ENCODE measurements at regions not wholly inside any gene's neighbourhood (a gene's known extent, or its start where the extent isn't known, plus 50 kb on each side); places are given as distances from the start of the nearest gene placed in this dataset.

DNA sequence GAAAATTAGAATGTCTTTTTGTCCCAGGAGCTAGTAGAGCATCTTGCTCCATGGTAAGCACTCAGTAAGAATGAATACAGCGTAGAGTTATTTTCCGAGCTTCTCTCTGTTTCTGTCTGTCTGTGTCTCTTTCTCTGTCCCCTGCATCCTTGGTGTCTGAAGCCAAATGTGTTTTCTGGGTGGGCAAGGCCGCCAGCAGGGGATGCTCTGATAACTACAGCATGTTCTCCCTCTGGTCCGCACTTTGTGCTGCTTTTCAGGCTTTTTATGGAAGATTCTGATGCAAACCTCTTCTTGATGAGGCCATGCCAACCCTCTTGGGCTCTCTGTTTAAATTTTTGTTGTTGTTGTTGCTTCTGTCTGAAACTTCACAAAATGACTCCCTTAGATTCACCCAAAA is 142.8 kb upstream of the UBL3 start:
- no peak overlapping the region for H3K4ac ChIP-seq (ENCODE audit: low read length)
- H2BK120ac ChIP-seq (ENCODE audit: low read depth, low read length), result no peak overlapping the region
- H2AFZ ChIP-seq (ENCODE audit: low read length), result no peak overlapping the region
- no peaks in the 10 kb centered on the region for H3K9me3 ChIP-seq (replicated peaks in 1 of 2; ENCODE audit: control insufficient read depth in 2 of 2, insufficient read depth in 1 of 2, low read depth in 1 of 2, low read length in 2 of 2)
- no peak overlapping the region for H2BK12ac ChIP-seq (ENCODE audit: low read length)
- H4K8ac ChIP-seq (ENCODE audit: low read depth, low read length), result no peak overlapping the region
- H3K36me3 ChIP-seq (replicated peaks in 1 of 2; ENCODE audit: control insufficient read depth in 2 of 2, insufficient read depth in 2 of 2, low read length in 2 of 2), result no peaks in the 10 kb centered on the region
- H3K4me1 ChIP-seq (ENCODE audit: control insufficient read depth in 2 of 2, insufficient read depth in 1 of 2, low read depth in 1 of 2, low read length in 2 of 2), result peaks cover 0 to 2% of the 10 kb centered on the region in 2 donors
- no peak overlapping the region for H3K4me3 ChIP-seq (ENCODE audit: low read length in 2 of 2)
- no peak overlapping the region for H3K4me2 ChIP-seq (ENCODE audit: insufficient read depth, low read length, poor library complexity, severe bottlenecking)
- H3K18ac ChIP-seq (ENCODE audit: low read length), result no peak overlapping the region
- no peak overlapping the region for H3K27ac ChIP-seq (replicated peaks; ENCODE audit: low read length)
- no peak for DNase-seq (ENCODE audit: low spot score)
- H2BK15ac ChIP-seq (ENCODE audit: low read length), result no peak overlapping the region
- no peak overlapping the region for H3K14ac ChIP-seq (ENCODE audit: low read length)
- no peaks in the 10 kb centered on the region for H3K27me3 ChIP-seq (ENCODE audit: control insufficient read depth in 3 of 3, insufficient read depth in 3 of 3, low read depth in 1 of 3, low read length in 3 of 3)
- H4K91ac ChIP-seq (ENCODE audit: low read depth, low read length, poor library complexity), result no peak overlapping the region
- no CpG with 5 or more reads among the region's 4 CpGs for WGBS, 2 donors (ENCODE audit: extremely low coverage in 2 of 2, insufficient read length in 2 of 2, insufficient replicate concordance in 1 of 2)
- no peaks in the 10 kb centered on the region for H3K79me1 ChIP-seq (ENCODE audit: low read depth, low read length)
- no peak overlapping the region for H3K23ac ChIP-seq (ENCODE audit: low read depth, low read length, poor library complexity)
- no peak overlapping the region for H2BK5ac ChIP-seq (ENCODE audit: low read length)
- H3K9ac ChIP-seq (ENCODE audit: low read depth, low read length, poor library complexity), result no peak overlapping the region
- H2AK5ac ChIP-seq (ENCODE audit: low read depth, low read length), result no peak overlapping the region

DNA sequence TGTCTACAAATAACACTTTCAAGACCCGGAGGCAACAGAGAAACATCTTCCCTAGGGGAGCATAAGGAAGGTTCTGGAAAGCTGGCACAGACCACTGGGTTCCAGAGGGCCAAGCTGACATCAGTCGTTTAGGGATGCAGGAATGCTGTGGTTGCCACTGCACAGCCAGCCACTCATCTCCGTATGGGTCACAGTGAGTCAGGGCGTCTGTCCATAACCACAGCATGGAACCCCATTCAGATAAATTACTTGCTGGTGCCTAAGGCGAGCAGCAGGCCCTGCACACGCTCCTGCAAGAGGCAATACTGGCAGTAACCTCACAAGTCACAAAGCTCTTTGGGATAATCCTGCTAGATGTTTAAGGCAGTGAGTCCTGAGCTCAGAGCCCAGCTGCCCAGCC is 140.9 kb upstream of the UBL3 start:
- no peak overlapping the region for H2BK15ac ChIP-seq (ENCODE audit: low read length)
- H3K4me1 ChIP-seq (ENCODE audit: control insufficient read depth in 2 of 2, insufficient read depth in 1 of 2, low read depth in 1 of 2, low read length in 2 of 2), result peaks cover 0 to 2% of the 10 kb centered on the region in 2 donors
- H4K91ac ChIP-seq (ENCODE audit: low read depth, low read length, poor library complexity), result peak overlapping the region; percentile 11
- no peak overlapping the region for H4K8ac ChIP-seq (ENCODE audit: low read depth, low read length)
- no peaks in the 10 kb centered on the region for H3K9me3 ChIP-seq (replicated peaks in 1 of 2; ENCODE audit: control insufficient read depth in 2 of 2, insufficient read depth in 1 of 2, low read depth in 1 of 2, low read length in 2 of 2)
- H3K27ac ChIP-seq (replicated peaks; ENCODE audit: low read length), result no peak overlapping the region
- H2BK5ac ChIP-seq (ENCODE audit: low read length), result no peak overlapping the region
- peak overlapping the region; percentile 23 for H3K18ac ChIP-seq (ENCODE audit: low read length)
- no peak overlapping the region for H2AFZ ChIP-seq (ENCODE audit: low read length)
- no peak overlapping the region for H2BK12ac ChIP-seq (ENCODE audit: low read length)
- WGBS, 2 donors (ENCODE audit: extremely low coverage in 2 of 2, insufficient read length in 2 of 2, insufficient replicate concordance in 1 of 2), result no CpG with 5 or more reads among the region's 6 CpGs
- H3K4me3 ChIP-seq (ENCODE audit: low read length in 2 of 2), result no peak overlapping the region
- H3K79me1 ChIP-seq (ENCODE audit: low read depth, low read length), result no peaks in the 10 kb centered on the region
- no peak overlapping the region for H3K23ac ChIP-seq (ENCODE audit: low read depth, low read length, poor library complexity)
- H3K27me3 ChIP-seq (ENCODE audit: control insufficient read depth in 3 of 3, insufficient read depth in 3 of 3, low read depth in 1 of 3, low read length in 3 of 3), result no peaks in the 10 kb centered on the region
- H2AK5ac ChIP-seq (ENCODE audit: low read depth, low read length), result no peak overlapping the region
- H3K9ac ChIP-seq (ENCODE audit: low read depth, low read length, poor library complexity), result no peak overlapping the region
- no peaks in the 10 kb centered on the region for H3K36me3 ChIP-seq (replicated peaks in 1 of 2; ENCODE audit: control insufficient read depth in 2 of 2, insufficient read depth in 2 of 2, low read length in 2 of 2)
- H3K4me2 ChIP-seq (ENCODE audit: insufficient read depth, low read length, poor library complexity, severe bottlenecking), result no peak overlapping the region
- H2BK120ac ChIP-seq (ENCODE audit: low read depth, low read length), result no peak overlapping the region
- DNase-seq (ENCODE audit: low spot score), result no peak
- no peak overlapping the region for H3K4ac ChIP-seq (ENCODE audit: low read length)
- H3K14ac ChIP-seq (ENCODE audit: low read length), result peak overlapping the region; percentile 26

DNA sequence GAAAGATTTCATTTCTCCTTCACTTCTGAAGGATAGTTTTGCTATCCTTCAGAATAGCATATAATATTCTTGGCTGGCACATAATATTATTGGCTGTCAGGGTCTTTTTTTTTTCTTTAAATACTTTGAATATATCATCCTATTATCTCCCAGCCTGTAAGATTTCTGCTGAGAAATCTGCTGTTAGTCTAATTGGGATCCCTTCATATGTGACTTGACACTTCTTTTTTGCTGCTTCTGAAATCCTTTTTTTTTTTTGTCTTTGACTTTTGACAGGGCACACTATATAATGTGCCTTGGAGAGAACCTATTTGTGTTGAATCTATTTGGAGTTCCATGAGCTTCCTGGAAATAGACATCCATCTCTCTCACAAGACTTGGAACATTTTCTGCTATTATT is 136.9 kb upstream of the UBL3 start:
- DNase-seq (ENCODE audit: low spot score), result no peak
- Histone ChIP-seq H3K27ac (replicated peaks; ENCODE audit: low read length) (no peak overlapping the region), H2BK120ac (ENCODE audit: low read depth, low read length) (no peak overlapping the region), H4K8ac (ENCODE audit: low read depth, low read length) (no peak overlapping the region), H2AFZ (ENCODE audit: low read length) (no peak overlapping the region), H2BK15ac (ENCODE audit: low read length) (no peak overlapping the region), H3K79me1 (ENCODE audit: low read depth, low read length) (no peaks in the 10 kb centered on the region), H3K27me3 (ENCODE audit: control insufficient read depth in 3 of 3, insufficient read depth in 3 of 3, low read depth in 1 of 3, low read length in 3 of 3) (no peaks in the 10 kb centered on the region), H3K4me2 (ENCODE audit: insufficient read depth, low read length, poor library complexity, severe bottlenecking) (no peak overlapping the region), H3K9me3 (replicated peaks in 1 of 2; ENCODE audit: control insufficient read depth in 2 of 2, insufficient read depth in 1 of 2, low read depth in 1 of 2, low read length in 2 of 2) (no peaks in the 10 kb centered on the region), H3K23ac (ENCODE audit: low read depth, low read length, poor library complexity) (no peak overlapping the region), H3K9ac (ENCODE audit: low read depth, low read length, poor library complexity) (no peak overlapping the region), H4K91ac (ENCODE audit: low read depth, low read length, poor library complexity) (no peak overlapping the region), H3K4ac (ENCODE audit: low read length) (no peak overlapping the region), H2AK5ac (ENCODE audit: low read depth, low read length) (no peak overlapping the region), H3K36me3 (replicated peaks in 1 of 2; ENCODE audit: control insufficient read depth in 2 of 2, insufficient read depth in 2 of 2, low read length in 2 of 2) (no peaks in the 10 kb centered on the region), H3K18ac (ENCODE audit: low read length) (no peak overlapping the region), H3K4me3 (ENCODE audit: low read length in 2 of 2) (no peak overlapping the region), H2BK5ac (ENCODE audit: low read length) (no peak overlapping the region), H3K14ac (ENCODE audit: low read length) (no peak overlapping the region), H3K4me1 (ENCODE audit: control insufficient read depth in 2 of 2, insufficient read depth in 1 of 2, low read depth in 1 of 2, low read length in 2 of 2) (no peaks in the 10 kb centered on the region), H2BK12ac (ENCODE audit: low read length) (no peak overlapping the region)

DNA sequence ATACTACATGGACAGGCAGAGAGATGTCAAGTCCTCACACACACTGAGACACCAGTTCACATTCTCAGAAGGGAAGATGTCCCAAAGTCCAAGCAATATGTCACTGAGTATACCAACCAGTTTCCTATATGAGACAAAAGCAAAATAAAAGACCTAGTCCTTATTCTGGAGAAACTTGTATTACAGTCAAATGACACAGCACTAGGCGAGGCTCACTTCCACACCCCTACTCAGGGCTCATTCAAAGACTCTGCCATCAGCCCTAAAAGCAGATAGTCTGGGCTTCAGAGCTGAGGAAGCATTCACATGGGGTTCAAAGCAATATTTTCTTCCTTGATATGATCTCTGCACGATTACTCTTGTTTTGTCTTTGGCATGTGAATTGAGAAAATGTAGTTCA is 129.9 kb upstream of the UBL3 start:
- Histone ChIP-seq H4K8ac (ENCODE audit: low read depth, low read length) (no peak overlapping the region), H2AK5ac (ENCODE audit: low read depth, low read length) (no peak overlapping the region), H3K18ac (ENCODE audit: low read length) (no peak overlapping the region), H3K14ac (ENCODE audit: low read length) (no peak overlapping the region), H3K27me3 (ENCODE audit: control insufficient read depth in 3 of 3, insufficient read depth in 3 of 3, low read depth in 1 of 3, low read length in 3 of 3) (no peaks in the 10 kb centered on the region), H3K4ac (ENCODE audit: low read length) (no peak overlapping the region), H3K27ac (replicated peaks; ENCODE audit: low read length) (no peak overlapping the region), H3K36me3 (replicated peaks in 1 of 2; ENCODE audit: control insufficient read depth in 2 of 2, insufficient read depth in 2 of 2, low read length in 2 of 2) (no peaks in the 10 kb centered on the region), H3K4me1 (ENCODE audit: control insufficient read depth in 2 of 2, insufficient read depth in 1 of 2, low read depth in 1 of 2, low read length in 2 of 2) (no peaks in the 10 kb centered on the region), H4K91ac (ENCODE audit: low read depth, low read length, poor library complexity) (no peak overlapping the region), H3K9me3 (replicated peaks in 1 of 2; ENCODE audit: control insufficient read depth in 2 of 2, insufficient read depth in 1 of 2, low read depth in 1 of 2, low read length in 2 of 2) (peaks cover 0 to 6% of the 10 kb centered on the region in 2 donors), H2AFZ (ENCODE audit: low read length) (no peak overlapping the region), H2BK12ac (ENCODE audit: low read length) (no peak overlapping the region), H3K9ac (ENCODE audit: low read depth, low read length, poor library complexity) (no peak overlapping the region), H3K79me1 (ENCODE audit: low read depth, low read length) (no peaks in the 10 kb centered on the region), H2BK5ac (ENCODE audit: low read length) (no peak overlapping the region), H3K4me2 (ENCODE audit: insufficient read depth, low read length, poor library complexity, severe bottlenecking) (no peak overlapping the region), H3K23ac (ENCODE audit: low read depth, low read length, poor library complexity) (no peak overlapping the region), H2BK120ac (ENCODE audit: low read depth, low read length) (no peak overlapping the region), H2BK15ac (ENCODE audit: low read length) (no peak overlapping the region), H3K4me3 (ENCODE audit: low read length in 2 of 2) (no peak overlapping the region)
- no CpG with 5 or more reads among the region's 2 CpGs for whole genome bisulfite sequencing, 2 donors (ENCODE audit: extremely low coverage in 2 of 2, insufficient read length in 2 of 2, insufficient replicate concordance in 1 of 2)
- DNase-seq (ENCODE audit: low spot score), result no peak
